GM18867 (cell line): ENCODE measurements at regions not wholly inside any gene's neighbourhood (a gene's known extent, or its start where the extent isn't known, plus 50 kb on each side); places are given as distances from the start of the nearest gene placed in this dataset.
A peak's percentile ranks its signal among the peaks of the same experiment; 100 is the strongest.

ENCODE experiments used
- ATAC-seq: cut with Tn5 transposase; IDR thresholded peaks from one replicate; pipeline ENCODE4 v1.9.1; 2021; ENCODE audit warnings: mild to moderate bottlenecking, moderate library complexity; ENCODE audit not compliant: unreplicated experiment

DNA sequence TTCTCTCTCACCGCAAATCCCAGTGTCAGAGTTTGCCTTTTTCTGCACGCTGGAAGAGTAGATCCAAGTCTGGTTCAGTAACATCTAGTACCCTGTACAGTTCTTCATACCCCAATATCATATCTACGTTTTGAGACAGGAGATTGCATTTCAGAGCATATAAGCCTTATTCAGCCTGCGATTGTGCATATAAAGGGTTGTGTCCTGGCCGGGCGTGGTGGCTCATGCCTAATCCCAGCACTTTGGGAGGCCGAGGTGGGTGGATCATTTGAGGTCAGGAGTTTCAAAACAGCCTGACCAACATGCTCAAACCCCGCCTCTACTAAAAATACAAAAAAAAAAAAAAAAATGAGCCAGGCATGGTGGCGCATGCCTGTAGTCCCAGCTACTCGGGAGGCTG, 104.9 kb downstream of the MTNR1B start:
- no peak for ATAC-seq

DNA sequence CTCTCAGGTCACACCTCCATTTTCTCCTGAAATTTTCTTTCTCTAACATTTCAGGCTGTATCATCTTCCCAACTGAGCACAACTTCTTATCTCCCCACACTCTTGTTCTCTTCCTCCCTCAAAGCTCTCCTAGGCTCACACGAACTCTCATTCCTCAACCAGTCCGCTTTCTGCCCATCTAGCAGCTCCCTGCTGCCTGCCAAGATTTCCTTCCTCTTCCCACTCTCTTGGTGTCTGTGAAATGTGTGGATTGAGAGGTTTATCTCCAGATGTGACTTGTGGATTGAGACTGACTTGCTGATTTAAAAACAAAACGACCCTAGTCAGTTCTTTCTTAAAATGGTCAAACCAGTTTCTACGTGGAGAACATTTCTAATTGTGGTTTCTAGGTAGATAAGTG, 106.3 kb downstream of the MTNR1B start:
- no peak for ATAC-seq

- ATAC-seq, result no peak
Observed at GRCh38 chr11:93080146-93080759, 110.8 kb downstream of the MTNR1B start.

DNA sequence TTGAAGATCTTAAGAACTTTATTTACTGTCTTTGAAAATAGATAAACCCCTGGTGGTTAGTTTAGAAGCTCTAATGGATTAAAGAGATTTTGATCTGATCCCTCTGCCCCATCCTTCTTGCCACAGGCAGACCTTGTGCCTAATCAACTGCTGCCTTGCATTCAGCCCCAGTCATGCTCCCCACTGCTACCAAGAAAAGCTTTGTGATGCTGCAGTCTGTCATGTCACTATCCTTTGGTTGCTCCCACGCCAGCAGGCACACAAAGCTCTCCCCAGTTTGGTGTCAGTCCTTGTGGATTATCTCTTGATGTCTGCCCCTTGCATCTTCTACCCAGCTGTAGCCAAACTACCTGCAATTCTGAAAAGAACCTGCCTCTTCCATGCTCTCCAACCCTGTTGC, 112.2 kb downstream of the MTNR1B start:
- ATAC-seq, result no peak

GRCh38 chr11:93082900-93083299, 113.4 kb downstream of the MTNR1B start:
- no peak for ATAC-seq

DNA sequence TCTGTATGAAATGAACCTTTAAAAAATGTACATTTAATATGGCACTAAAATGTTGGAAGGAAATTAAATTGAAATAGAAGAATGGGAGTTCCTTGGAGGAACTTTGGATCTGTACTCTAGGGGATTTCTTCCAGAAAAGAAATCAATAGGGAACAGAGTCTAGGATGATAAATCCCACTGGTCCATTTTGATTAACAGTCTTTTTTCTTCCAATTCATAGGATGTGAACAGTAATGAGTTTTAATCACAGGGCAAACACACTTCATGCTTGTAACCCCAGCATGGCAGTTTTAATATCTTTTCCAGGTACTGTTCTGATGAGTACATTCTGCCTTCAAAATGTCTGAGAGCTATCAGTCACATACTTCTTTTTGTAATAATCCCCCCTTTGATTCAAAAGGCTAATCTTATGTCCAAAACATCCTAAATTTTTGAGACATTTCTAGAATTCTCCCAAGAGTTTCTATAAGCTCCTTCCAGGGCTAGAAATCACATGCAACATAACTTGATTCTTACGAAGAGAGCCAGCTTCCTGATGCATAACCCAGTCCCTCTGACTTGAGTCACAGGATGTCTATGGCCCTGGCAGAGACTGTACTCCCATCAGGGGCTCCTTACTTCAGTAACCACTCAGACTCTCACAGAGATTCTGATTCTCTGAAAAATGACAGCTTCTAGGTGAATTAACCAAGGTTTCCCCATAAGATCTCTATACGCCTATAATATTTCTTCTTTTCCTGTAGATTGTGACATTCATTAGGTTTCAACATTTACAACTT, 112.9 kb downstream of the SLC36A4 start:
- no peak for ATAC-seq

DNA sequence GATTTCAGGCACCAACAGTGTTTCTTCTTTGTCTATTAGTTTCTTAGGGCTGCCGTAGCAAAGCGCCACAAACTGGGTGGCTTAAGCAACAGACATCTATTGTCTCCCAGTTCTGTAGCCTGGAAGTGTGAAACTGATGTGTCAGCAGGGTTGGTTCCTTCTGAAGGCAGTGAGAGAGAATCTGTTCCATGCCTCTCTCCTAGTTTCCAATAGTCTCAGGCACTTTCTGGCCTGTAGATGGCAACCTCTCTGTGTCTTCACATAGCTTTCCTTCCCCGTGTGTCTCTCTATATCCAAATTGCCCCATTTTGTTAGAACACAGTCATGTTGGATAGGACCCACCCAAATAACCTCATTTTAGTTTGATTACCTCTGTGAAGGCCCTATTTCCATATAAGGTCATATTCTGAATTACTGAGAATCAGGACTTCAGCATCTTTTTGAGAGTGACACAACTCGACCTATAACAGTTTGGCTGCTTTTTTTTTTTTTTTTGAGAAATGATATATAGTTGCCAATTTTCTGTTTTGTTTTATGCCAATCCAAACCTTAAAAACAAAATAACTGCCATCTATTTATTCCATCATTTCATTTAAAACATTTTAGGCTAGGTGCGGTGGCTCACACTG, 108.2 kb downstream of the SLC36A4 start:
- ATAC-seq, result peak; percentile 62
